Embryonic facial prominence (tissue), 1 donor: ENCODE measurements at regions not wholly inside any gene's neighbourhood (a gene's known extent, or its start where the extent isn't known, plus 50 kb on each side); places are given as distances from the start of the nearest gene placed in this dataset.
"Not testable (repeated sequence)": the region's sequence is repeated elsewhere in the genome, so short reads cannot be mapped to it uniquely, and the experiment has no call there.

Source experiments
- DNase-seq: peaks from one replicate; pipeline ENCODE4 v3.0.0-alpha.2; 2016; ENCODE audit errors: extremely low spot score

- DNase-seq, result no peak
Observed at GRCh38 chr6:71722736-71723135, 163.6 kb upstream of the RIMS1 start.

- no peak for DNase-seq
Observed at GRCh38 chr6:71724456-71725125, 161.8 kb upstream of the RIMS1 start.

- no peak for DNase-seq
Observed at GRCh38 chr6:71725126-71725470, 161.3 kb upstream of the RIMS1 start.

DNA sequence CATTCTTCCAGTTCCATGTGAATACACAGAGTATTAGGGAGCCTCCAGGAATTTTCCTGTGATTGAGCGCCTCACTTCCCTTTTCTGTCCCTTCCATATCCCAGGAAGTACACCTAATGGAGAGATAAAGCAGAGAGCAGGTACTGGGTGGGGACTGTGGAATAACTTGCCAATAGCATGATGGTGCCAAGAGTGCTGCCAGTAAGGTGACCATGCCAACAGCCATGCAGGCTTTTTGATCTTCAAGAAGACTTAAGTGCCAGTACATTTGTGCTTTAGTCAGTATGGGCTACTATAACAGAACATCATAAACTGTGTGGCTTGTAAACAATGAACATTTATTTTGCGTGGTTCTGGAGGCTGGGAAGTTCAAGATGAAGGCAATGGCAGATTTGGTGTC, 160.2 kb upstream of the RIMS1 start:
- no peak for DNase-seq

GRCh38 chr6:71727632-71728294, 158.6 kb upstream of the RIMS1 start:
- no peak for DNase-seq

DNA sequence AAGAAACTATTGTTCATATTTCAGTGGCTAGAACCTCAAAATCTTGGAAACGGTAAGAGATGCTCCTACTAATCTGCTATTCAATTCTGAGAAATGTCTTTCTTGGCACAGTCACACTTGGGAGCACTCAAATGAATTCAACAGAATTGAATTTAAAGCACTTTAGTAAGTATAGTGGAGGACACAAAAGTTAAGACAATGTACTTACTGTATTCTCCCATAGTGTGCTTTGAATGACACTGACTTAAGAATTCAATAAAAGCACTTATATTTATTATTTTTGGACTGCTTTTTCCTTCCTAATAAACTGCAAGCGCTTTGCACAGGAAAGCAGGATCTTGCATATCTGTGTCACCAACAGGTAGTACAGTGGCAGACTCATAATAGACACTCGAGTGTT, 156.1 kb upstream of the RIMS1 start:
- DNase-seq, result no peak

DNA sequence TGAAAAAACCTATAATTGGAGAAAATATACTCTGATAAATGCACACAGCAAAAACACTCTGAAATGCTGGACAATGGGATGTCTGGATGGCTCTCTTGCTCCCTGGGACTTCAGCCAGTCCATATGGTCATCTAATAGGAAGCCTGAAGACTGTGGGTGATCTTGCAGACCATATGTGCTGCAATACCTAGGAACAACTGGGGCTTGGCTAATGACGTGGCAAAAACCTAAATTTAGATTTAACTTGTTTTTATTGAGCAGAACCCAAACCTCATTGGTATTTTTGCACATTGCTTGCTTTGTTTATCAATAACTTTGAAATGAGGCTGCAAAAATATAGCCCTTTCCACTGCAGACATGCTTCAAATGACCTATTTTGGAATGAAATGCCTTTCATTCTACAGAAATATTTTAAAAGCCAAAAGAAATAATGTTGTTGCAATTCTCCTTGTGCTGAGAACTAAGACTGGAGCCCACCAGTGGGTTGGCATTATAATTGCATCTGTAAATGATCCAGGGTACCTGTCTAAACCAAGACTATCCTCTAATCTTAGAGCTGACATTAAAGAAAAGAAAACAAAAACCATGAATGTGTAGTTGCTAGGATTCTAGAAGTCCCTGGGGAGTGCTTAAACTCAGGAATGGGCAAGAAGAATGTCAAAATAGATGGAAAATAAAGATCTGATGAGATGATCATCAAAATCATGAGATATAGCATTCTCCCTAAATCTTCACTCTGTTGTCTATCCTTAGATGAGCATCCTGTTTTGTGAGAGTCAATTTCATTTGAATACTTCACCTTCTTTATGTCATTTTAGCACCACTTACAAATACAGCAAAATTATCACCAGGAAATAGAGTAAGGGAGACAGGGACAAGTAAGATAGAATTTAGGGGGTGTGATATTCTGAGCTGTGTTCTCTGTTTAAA, 152.1 kb upstream of the RIMS1 start:
- no peak for DNase-seq

DNA sequence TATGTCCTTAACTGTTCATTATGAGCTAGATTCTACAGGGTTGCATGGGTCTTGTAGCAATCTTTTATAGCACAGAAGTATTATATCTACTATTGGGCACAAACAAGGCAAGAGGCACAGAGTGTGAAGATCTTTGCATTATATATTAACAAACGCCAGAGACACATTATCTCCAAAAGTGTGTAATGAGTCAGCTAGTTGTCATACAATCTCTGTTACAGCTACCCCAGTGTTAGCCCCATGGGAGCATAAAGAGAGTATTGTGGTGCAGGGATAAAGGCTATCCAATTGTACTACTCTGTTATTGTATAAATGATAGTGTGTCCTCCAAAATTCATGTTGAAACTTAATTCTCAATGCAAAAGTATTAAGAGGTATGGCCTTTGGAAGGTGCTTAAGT, 148.4 kb upstream of the RIMS1 start:
- no peak for DNase-seq

- DNase-seq, result no peak
Observed at GRCh38 chr6:71745525-71745924, 140.8 kb upstream of the RIMS1 start.

DNA sequence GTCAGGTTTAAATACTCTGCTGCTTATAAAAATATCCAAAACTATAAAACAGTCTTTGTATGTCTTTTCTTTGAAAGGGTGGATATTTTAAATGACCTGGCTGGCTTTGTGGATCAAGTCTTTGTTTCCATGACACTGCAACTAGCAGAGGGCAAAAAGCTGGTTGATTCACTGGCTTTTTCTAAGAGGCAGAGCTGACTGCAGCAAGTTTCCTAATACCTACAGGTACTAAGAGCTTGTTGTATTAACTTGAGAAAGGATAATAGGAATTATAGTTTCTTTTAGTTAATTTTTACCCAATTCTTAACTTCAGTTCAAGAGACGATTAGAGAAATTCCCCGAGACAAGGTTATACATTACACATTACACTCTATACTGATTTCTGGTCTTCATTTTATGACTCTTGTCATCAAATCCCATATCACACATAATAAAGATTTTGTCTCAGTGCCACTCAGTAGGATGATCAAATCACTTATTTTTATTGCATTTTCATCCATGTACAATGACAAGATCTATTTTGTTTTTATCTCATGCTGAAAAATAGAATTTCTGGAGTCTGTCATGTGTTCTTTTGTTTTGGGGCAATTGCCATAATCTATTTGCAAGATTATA, 120.1 kb upstream of the RIMS1 start:
- DNase-seq, result no peak

DNA sequence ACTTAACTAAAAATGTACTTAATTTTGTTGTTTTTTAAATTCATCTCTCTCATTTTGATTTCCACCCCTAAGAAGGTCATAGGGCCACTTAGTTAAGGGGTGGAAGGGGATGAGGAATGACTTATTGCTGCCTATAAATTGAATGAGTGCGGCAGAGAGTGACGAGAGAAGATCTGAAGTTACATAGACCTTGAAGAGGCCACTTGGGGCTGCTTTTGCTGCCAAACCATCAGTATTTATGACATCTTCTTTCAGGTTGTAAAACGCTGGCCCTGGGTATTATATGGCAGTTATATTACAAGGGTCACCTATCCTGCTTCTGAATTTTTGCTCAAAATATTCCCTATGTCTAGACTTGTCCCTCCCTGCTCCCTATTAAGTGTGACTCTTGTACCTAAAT, 119.6 kb upstream of the RIMS1 start:
- no peak for DNase-seq

GRCh38 chr6:71768356-71768755, 118.0 kb upstream of the RIMS1 start:
- no peak for DNase-seq

- DNase-seq, result no peak
Observed at GRCh38 chr6:71808865-71809264, 77.5 kb upstream of the RIMS1 start.

- DNase-seq, result no peak
Observed at GRCh38 chr6:71810880-71811279, 75.5 kb upstream of the RIMS1 start.

DNA sequence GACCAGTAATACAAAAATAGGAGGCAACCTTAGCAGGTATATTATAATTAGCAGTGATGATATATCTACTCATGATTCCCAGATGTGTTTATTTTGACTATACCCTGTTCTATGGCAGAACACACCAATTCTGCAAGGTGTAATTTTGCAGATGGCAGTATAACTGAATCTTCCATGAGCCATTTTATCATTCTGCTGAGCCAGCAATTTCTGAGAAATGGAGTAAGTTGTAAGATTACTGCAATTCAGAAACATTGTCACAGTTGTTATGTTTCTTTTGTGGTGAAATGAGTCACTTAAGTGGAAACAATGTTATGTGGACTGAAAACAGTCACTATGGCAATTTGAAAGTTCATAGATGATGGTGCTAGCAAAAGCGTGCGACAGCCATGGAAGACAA, 63.7 kb upstream of the RIMS1 start:
- no peak for DNase-seq

GRCh38 chr6:71832110-71832764, 54.1 kb upstream of the RIMS1 start:
- DNase-seq, result not testable (repeated sequence)
